ENCODE measurements at regions not wholly inside any gene's neighbourhood (a gene's known extent, or its start where the extent isn't known, plus 50 kb on each side); places are given as distances from the start of the nearest gene placed in this dataset.

GRCh38 chr3:153881201-153881600 lies 240.0 kb upstream of the ARHGEF26 start:
- 51 to 64% methylated on average over 7 of the region's 7 CpGs for WGBS, 2 donors
- DNase-seq (no peak), ATAC-seq (no peak)
- no peak for TF ChIP-seq CTCF (IDR thresholded peaks at IDR 0.05)
- no peak for TF ChIP-seq POLR2A (IDR thresholded peaks at IDR 0.05)
- H3K4me3 ChIP-seq, result no peak overlapping the region
- H3K27ac ChIP-seq, result no peak overlapping the region
- H3K27me3 ChIP-seq, result no peaks in the 10 kb centered on the region
- intact Hi-C loops (cut with DNase I), result no loop called here
- H3K4me1 ChIP-seq, result no peaks in the 10 kb centered on the region
- no peaks in the 10 kb centered on the region for H3K9me3 ChIP-seq
- H3K36me3 ChIP-seq (replicated peaks in 1 of 2; ENCODE audit: insufficient read depth in 1 of 2, low read depth in 2 of 2), result no peaks in the 10 kb centered on the region

GRCh38 chr3:153885359-153885758 lies 235.8 kb upstream of the ARHGEF26 start:
- ATAC-seq (no peak), DNase-seq (no peak)
- TF ChIP-seq CTCF (IDR thresholded peaks at IDR 0.05) (no peak), POLR2A (IDR thresholded peaks at IDR 0.05) (no peak)
- Histone ChIP-seq H3K4me3 (no peak overlapping the region), H3K36me3 (replicated peaks in 1 of 2; ENCODE audit: insufficient read depth in 1 of 2, low read depth in 2 of 2) (no peaks in the 10 kb centered on the region), H3K4me1 (no peaks in the 10 kb centered on the region), H3K9me3 (no peaks in the 10 kb centered on the region), H3K27ac (no peak overlapping the region), H3K27me3 (no peaks in the 10 kb centered on the region)
- intact Hi-C loops (cut with DNase I), result no loop called here
- 24 to 45% methylated on average over 2 of the region's 2 CpGs for WGBS, 2 donors

- H3K27ac ChIP-seq, result no peak overlapping the region
- no peaks in the 10 kb centered on the region for H3K4me1 ChIP-seq
- intact Hi-C loops (cut with DNase I), result no loop called here
- 50 to 51% methylated on average over 2 of the region's 2 CpGs for WGBS, 2 donors
- DNase-seq, result no peak
- no peak for ATAC-seq
- no peak overlapping the region for H3K4me3 ChIP-seq
- H3K27me3 ChIP-seq, result no peaks in the 10 kb centered on the region
- H3K9me3 ChIP-seq, result no peaks in the 10 kb centered on the region
- TF ChIP-seq CTCF (IDR thresholded peaks at IDR 0.05) (no peak), POLR2A (IDR thresholded peaks at IDR 0.05) (no peak)
- H3K36me3 ChIP-seq (replicated peaks in 1 of 2; ENCODE audit: insufficient read depth in 1 of 2, low read depth in 2 of 2), result no peaks in the 10 kb centered on the region
These were observed 231.3 kb upstream of the ARHGEF26 start for GRCh38 chr3:153889905-153890334.

GRCh38 chr3:153892126-153892525 lies 229.1 kb upstream of the ARHGEF26 start:
- Histone ChIP-seq H3K27me3 (no peaks in the 10 kb centered on the region), H3K36me3 (replicated peaks in 1 of 2; ENCODE audit: insufficient read depth in 1 of 2, low read depth in 2 of 2) (no peaks in the 10 kb centered on the region), H3K4me3 (no peak overlapping the region), H3K4me1 (no peaks in the 10 kb centered on the region), H3K9me3 (no peaks in the 10 kb centered on the region), H3K27ac (no peak overlapping the region)
- intact Hi-C loops (cut with DNase I), result no loop called here
- no peak for TF ChIP-seq CTCF (IDR thresholded peaks at IDR 0.05)
- TF ChIP-seq POLR2A (IDR thresholded peaks at IDR 0.05), result no peak
- WGBS, 2 donors, result 48 to 59% methylated on average over 5 of the region's 5 CpGs
- DNase-seq, result no peak
- no peak for ATAC-seq

GRCh38 chr3:153894857-153895256 lies 226.3 kb upstream of the ARHGEF26 start:
- no peaks in the 10 kb centered on the region for H3K4me1 ChIP-seq
- no peak overlapping the region for H3K27ac ChIP-seq
- ATAC-seq (no peak), DNase-seq (no peak)
- no peaks in the 10 kb centered on the region for H3K36me3 ChIP-seq (replicated peaks in 1 of 2; ENCODE audit: insufficient read depth in 1 of 2, low read depth in 2 of 2)
- intact Hi-C loops (cut with DNase I), result no loop called here
- no peaks in the 10 kb centered on the region for H3K9me3 ChIP-seq
- no peaks in the 10 kb centered on the region for H3K27me3 ChIP-seq
- no peak overlapping the region for H3K4me3 ChIP-seq
- 59 to 74% methylated on average over 1 of the region's 1 CpG for WGBS, 2 donors
- TF ChIP-seq CTCF (IDR thresholded peaks at IDR 0.05) (no peak), POLR2A (IDR thresholded peaks at IDR 0.05) (no peak)

Measured in body of pancreas (tissue), 4 donors.